HAP-1 (cell line): ENCODE measurements at regions not wholly inside any gene's neighbourhood (a gene's known extent, or its start where the extent isn't known, plus 50 kb on each side); places are given as distances from the start of the nearest gene placed in this dataset.
A peak's percentile ranks its signal among the peaks of the same experiment; 100 is the strongest.
"Not testable (repeated sequence)": the region's sequence is repeated elsewhere in the genome, so short reads cannot be mapped to it uniquely, and the experiment has no call there.

Experiments
- DNase-seq, 2 experiments: peaks; one replicate each; pipeline ENCODE4 v3.0.0-alpha.2; 2016 to 2020; ENCODE audit warnings: low spot score in 2 of 2
- H3K27me3 ChIP-seq: fragments of 250-450 bp; sonication (Bioruptor Pico); 2 replicates; pipeline ENCODE4 v1.5.1; 2020; ENCODE audit warnings: low read depth, mild to moderate bottlenecking, moderate library complexity
- H3K36me3 ChIP-seq: fragments of 250-450 bp; sonication (Bioruptor Pico); replicated peaks from 2 replicates; pipeline ENCODE4 v1.5.1; 2020; ENCODE audit warnings: mild to moderate bottlenecking
- H3K4me1 ChIP-seq: fragments of 250-450 bp; sonication (Bioruptor Pico); 2 replicates; pipeline ENCODE4 v1.5.1; 2020; ENCODE audit warnings: mild to moderate bottlenecking
- H3K4me3 ChIP-seq: fragments of 250-450 bp; sonication (Bioruptor Pico); 2 replicates; pipeline ENCODE4 v1.5.1; 2020; ENCODE audit warnings: mild to moderate bottlenecking, moderate library complexity
- H3K9me3 ChIP-seq: fragments of 250-450 bp; sonication (Bioruptor Pico); 2 replicates; pipeline ENCODE4 v1.5.1; 2020; ENCODE audit warnings: mild to moderate bottlenecking, moderate library complexity
- in situ Hi-C: fragments of 300-500 bp; cut with MboI; formaldehyde crosslinking; loops from 3 replicates; pipeline ENCODE4 v1.14.3; 2020; ENCODE audit warnings: low sequenced_read_pairs, inconsistent platforms, mixed read lengths

DNA sequence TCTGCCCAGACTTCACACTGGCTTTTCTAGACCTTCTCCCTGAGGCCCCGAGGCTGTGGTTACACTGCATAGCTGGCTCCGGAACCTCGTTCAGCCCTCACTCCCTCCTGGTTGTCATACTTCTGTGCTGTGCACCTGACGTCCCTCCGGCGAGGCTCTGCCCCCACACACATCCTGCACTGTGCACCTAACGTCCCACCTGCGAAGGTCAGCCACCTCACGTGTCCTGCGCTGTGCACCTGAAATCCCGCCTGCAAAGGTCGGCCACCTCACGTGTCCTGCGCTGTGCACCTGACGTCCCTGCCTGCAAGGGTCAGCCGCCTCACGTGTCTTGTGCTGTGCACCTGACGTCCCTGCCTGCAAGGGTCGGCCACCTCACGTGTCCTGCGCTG is 111.0 kb upstream of the FRMD1 start:
- H3K9me3 ChIP-seq, result no peaks in the 10 kb centered on the region
- no peak for DNase-seq
- H3K36me3 ChIP-seq, result no peaks in the 10 kb centered on the region
- no peaks in the 10 kb centered on the region; the same call in 1 of the 2 replicates for H3K27me3 ChIP-seq
- no peak overlapping the region for H3K4me3 ChIP-seq
- in situ Hi-C loops, result no loop called here
- no peaks in the 10 kb centered on the region for H3K4me1 ChIP-seq

DNA sequence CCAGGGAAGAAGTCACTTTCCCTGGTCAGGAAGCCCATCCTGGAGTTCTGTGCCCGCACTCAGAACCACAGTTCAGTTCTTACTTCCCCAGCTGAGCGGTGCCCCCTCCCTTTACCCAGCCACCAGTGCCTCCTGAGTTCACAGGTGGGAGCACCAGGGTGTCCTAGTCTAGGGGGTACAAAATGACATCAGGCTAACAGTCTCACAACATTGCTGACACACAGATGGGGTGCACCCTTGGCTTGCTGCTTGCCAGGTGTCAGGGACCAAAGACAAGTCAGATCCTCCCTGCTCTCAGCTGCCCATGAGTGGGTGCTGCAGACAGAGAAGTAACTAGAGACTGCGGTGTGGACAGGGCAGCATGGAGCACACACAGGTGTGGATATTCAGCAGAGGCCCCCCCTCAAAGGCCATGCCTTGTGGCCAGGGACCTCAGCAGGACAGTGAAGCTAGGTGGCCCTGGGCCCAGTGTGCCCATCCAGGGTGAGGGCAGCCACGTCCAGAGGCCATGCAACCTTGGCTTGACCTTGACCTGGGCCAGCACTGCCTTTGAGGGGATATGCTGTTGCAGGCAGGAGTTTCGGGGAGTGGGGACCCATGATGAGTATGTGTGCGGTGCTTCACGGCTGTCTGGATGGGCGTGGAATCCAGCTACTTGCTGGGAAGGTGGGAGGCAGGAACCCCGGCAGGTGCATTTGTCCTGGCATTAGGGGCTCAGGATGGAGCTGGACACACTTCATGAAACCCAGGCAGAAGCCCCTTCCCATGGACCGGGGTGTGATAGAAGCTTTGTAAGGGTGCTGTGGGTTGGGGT is 110.4 kb upstream of the FRMD1 start:
- in situ Hi-C loops, result no loop called here
- Histone ChIP-seq H3K27me3 (no peaks in the 10 kb centered on the region), H3K4me1 (no peaks in the 10 kb centered on the region), H3K36me3 (no peaks in the 10 kb centered on the region), H3K4me3 (no peak overlapping the region), H3K9me3 (no peaks in the 10 kb centered on the region)
- peak in 1 of 2 experiments; percentile 2 for DNase-seq

DNA sequence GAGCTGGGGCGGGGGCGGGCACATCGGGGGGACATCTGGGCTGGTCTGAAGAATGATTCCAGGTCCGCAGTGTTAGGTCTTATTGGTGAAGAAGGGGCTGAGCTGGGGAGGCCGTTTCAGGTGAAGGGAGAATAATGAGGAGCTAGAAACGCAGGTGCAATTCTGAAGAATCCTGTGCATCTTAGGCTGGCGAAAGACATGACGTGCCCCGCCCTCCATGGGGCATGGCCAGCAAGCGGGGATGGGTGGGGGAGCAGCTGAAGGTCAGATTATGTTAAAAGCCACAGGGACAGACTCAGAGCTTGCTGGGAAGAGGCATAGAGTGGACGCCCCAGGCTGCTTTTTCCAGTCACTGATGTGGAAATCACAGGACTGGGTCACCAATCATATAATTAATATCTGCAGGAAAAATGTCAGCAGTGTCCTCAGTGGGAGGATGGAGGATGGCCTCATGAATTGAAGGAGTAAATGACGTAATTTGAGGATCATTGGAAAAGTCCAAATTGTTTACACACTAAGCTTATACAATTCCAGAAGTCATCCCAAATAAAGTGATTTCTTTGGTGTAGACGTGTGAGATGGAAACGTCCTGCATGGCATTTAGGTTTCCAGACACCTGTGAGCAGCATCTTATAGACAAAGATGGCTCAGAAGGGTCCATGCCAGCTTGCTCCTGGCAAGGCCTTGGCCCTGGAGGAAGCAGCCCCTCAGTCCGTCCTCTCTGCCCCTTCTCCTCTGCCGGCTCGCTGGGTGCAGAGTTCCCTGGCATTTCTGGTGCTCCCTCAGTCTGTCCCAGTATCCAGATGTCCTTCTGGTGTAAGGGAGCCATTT is 109.6 kb upstream of the FRMD1 start:
- H3K36me3 ChIP-seq, result no peaks in the 10 kb centered on the region
- in situ Hi-C loops, result no loop called here
- H3K27me3 ChIP-seq, result no peaks in the 10 kb centered on the region
- peak in 1 of 2 experiments; percentile 6 for DNase-seq
- H3K9me3 ChIP-seq, result no peaks in the 10 kb centered on the region
- no peak overlapping the region for H3K4me3 ChIP-seq
- no peaks in the 10 kb centered on the region for H3K4me1 ChIP-seq

DNA sequence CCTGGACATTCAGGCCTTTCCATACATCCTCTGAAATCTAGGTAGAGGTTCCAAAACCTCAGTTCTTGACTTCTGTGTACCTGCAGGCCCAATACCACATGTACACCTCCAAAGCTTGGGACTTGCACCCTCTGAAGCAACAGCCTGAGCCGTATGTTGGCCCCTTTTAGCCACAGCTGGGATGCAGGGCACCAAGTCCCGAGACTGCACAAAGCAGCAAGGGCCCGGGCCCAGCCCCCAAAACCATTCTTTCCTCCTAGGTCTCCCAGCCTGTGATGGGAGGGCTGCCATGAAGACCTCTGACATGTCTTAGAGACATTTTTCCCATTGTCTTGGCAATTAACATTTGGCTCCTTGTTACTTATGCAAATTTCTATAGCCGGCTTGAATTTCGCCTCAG is 107.4 kb upstream of the FRMD1 start:
- DNase-seq, result no peak
- in situ Hi-C loops, result no loop called here
- H3K9me3 ChIP-seq, result no peaks in the 10 kb centered on the region
- H3K4me1 ChIP-seq, result no peaks in the 10 kb centered on the region
- no peak overlapping the region for H3K4me3 ChIP-seq
- no peaks in the 10 kb centered on the region for H3K36me3 ChIP-seq
- H3K27me3 ChIP-seq, result no peaks in the 10 kb centered on the region

DNA sequence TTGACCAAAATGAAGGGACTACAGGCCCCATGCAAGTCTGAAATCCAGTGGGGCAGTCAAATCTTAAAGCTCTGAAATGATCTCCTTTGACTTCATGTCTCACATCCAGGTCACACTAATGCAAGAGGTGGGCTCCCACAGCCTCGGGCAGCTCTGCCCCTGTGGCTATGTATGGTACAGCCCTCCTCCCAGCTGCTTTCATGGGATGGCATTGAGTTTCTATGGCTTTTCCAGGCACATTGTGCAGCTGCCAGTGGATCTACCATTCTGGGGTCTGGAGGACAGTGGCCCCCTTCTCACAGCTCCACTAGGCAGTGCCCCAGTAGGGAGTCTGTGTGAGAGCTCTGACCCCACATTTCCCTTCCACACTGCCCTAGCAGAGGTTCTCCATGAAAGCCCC is 107.0 kb upstream of the FRMD1 start:
- H3K4me3 ChIP-seq, H3K27me3 ChIP-seq, H3K4me1 ChIP-seq, DNase-seq, H3K36me3 ChIP-seq, H3K9me3 ChIP-seq, in situ Hi-C loops: not testable (repeated sequence)

DNA sequence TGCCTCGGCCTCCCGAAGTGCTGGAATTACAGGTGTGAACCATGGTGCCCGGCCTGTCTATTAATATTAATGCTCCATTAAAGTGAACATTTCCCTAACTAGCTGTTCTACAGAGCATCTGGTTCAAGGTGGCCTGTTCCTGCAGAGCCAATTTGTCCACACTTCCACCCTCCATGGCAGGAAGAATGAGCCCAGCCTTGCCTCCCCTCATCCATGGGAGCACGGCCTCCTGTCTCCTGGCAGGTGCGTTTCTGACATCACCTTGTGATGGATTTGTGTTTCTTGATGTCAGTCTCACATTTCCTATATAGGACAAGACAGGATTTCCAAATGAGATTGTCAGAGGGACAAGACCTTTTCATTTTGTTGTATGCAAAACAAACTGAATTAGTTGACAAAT is 105.7 kb upstream of the FRMD1 start:
- no peak for DNase-seq
- Histone ChIP-seq H3K27me3 (no peaks in the 10 kb centered on the region), H3K4me3 (no peak overlapping the region), H3K4me1 (no peaks in the 10 kb centered on the region), H3K36me3 (no peaks in the 10 kb centered on the region), H3K9me3 (no peaks in the 10 kb centered on the region)
- in situ Hi-C loops, result no loop called here

DNA sequence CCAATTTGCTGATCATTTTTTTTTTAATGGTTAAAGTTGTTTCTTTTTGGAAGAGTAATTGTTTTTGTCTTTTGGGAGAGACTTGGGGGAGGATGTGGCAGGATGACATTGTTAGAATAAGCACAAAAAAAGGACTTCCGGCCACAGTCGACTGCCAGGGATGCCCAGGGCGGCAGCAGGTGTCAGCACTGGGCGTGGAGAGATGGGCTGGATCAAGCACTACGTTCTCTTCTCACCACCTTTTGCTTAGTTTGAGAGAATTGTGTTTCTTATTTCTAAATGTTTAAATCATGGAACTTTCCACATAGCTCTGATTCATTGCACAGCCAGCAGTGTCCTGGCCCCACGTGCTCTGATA is 104.6 kb upstream of the FRMD1 start:
- no peaks in the 10 kb centered on the region for H3K9me3 ChIP-seq
- no peak for DNase-seq
- H3K27me3 ChIP-seq, result no peaks in the 10 kb centered on the region
- in situ Hi-C loops, result no loop called here
- no peak overlapping the region for H3K4me3 ChIP-seq
- H3K4me1 ChIP-seq, result no peaks in the 10 kb centered on the region
- no peaks in the 10 kb centered on the region for H3K36me3 ChIP-seq

DNA sequence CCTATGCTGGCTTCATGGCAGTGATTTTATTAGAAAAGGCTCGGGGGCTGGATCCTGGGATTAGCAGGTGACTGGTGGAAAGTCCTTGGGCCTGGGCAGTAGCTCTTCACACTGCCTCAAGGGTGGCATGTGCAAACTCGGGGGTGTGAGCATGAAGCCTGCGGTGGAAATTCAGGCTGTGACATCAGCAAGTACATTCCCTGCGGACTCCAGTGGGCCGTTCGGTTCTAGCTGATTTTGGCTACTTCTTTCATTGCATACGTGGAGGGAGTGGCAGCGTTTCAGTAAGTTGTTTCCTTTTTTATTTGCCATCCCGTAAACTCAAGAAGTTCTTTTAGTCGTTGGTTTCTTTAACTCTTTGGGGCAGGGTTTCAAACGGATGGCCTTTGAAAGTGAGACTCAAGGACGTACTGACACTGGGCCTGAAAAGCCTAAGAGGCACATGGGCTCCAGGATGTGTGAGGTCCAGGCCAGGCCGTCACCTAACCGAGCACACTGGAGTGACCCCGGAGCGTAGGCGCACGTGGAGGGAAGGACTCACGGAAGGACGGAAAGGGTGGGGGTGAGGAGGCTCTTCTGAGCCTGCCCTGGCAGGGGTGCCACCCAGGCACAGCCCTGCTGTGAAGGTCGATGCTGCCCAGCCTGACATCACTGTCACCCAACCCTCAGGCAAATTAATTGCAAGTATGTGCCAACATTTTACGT is 104.0 kb upstream of the FRMD1 start:
- no peaks in the 10 kb centered on the region for H3K9me3 ChIP-seq

DNA sequence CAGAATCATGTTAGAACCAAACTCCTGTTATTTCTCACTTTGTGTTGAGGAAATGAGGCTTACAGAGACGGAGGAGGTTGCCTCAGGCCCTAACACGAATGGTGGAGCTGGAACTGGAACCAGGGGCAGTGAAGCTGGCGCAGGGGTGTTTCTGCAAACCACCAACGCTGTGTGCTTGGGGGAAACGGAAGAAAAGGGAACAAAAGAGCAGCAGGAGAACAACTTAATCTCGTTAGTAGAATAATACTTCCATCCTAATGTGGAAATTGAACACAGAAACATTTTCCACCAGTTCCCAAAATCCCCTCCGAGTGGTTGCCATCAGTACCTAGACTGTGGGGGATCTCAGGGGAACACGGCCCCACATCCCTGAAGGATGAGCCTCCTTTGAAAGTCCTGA is 103.4 kb upstream of the FRMD1 start:
- Histone ChIP-seq H3K4me1 (no peaks in the 10 kb centered on the region), H3K36me3 (no peaks in the 10 kb centered on the region), H3K4me3 (no peak overlapping the region), H3K27me3 (no peaks in the 10 kb centered on the region), H3K9me3 (no peaks in the 10 kb centered on the region)
- peak in 1 of 2 experiments; percentile 4 for DNase-seq
- in situ Hi-C loops, result no loop called here

More for the DNA sequence above, 104.0 kb upstream of the FRMD1 start:
- in situ Hi-C loops, result no loop called here
- H3K4me1 ChIP-seq, result no peaks in the 10 kb centered on the region
- no peak for DNase-seq
- no peak overlapping the region for H3K4me3 ChIP-seq
- no peaks in the 10 kb centered on the region for H3K27me3 ChIP-seq
- no peaks in the 10 kb centered on the region for H3K36me3 ChIP-seq

DNA sequence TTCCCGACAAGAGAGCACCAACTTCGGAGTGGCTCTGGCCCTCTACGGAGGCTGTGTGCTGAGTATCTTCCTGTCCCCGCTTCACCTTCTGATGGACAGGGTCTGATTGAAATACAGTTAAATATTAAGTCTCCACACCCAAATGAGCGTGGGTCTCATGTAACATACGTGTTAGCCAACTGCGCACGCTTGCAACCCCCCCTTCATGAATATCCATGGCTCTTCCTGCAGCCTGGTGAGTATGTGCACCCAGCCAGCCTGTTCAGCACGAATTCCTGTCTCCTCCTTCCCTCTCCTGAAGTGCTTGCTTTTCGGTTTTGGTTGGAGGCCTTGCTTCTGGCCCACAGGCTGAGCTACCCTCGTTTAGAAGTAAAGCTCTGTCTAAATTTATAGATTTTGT is 102.9 kb upstream of the FRMD1 start:
- peak in 1 of 2 experiments; percentile 3 for DNase-seq
- Histone ChIP-seq H3K4me3 (no peak overlapping the region), H3K4me1 (no peaks in the 10 kb centered on the region), H3K9me3 (no peaks in the 10 kb centered on the region), H3K27me3 (no peaks in the 10 kb centered on the region), H3K36me3 (no peaks in the 10 kb centered on the region)
- in situ Hi-C loops, result no loop called here

DNA sequence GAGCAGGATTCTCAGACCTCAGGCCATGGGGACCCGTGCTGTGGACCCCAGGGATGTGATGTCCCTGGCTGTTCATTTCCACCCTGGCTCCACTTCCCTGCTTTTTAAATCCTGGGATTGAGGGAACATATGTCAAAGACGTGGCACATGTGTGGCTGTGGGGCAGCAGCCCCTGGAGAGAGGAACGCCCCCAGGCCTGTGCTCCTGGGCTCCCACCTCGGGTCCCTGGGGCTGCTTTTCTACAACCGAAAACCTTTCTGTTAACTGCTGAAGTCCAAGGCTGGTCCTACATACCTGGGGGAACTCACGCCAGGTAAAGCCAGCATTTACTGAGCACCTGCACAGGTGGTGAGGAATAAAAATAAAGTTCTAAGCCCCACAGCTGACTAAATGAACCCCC is 102.3 kb upstream of the FRMD1 start:
- H3K27me3 ChIP-seq, result no peaks in the 10 kb centered on the region
- in situ Hi-C loops, result no loop called here
- H3K4me3 ChIP-seq, result no peak overlapping the region

DNA sequence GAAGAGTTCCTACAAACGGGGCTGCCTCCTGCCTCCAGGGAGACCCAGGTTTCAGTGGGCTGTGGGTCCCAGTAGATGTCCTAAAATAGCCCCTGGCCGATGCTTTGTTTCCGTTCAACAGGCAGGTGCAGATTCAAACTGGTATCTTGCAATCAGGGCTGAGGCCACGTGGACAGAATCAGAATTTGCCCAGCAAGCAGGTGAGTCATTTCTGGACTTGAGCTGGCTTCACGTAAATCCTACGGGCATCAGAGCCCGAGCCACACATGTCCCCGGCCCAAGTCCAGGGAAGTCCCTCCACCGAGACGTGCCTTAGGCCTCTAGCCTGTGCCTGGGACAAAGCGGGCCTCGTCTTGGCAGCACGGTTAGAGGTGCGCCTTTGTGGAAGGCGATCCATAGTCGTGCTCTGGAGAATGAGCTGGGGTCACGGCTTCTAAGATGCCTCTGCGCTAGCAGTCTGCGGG is 101.6 kb upstream of the FRMD1 start:
- no peaks in the 10 kb centered on the region for H3K4me1 ChIP-seq
- no peaks in the 10 kb centered on the region for H3K9me3 ChIP-seq
- H3K36me3 ChIP-seq, result no peaks in the 10 kb centered on the region
- in situ Hi-C loops, result no loop called here
- H3K4me3 ChIP-seq, result no peak overlapping the region
- DNase-seq, result peak in 1 of 2 experiments; percentile 4
- H3K27me3 ChIP-seq, result no peaks in the 10 kb centered on the region

More for the DNA sequence above, 102.3 kb upstream of the FRMD1 start:
- no peaks in the 10 kb centered on the region for H3K4me1 ChIP-seq
- no peak for DNase-seq
- no peaks in the 10 kb centered on the region for H3K36me3 ChIP-seq
- H3K9me3 ChIP-seq, result no peaks in the 10 kb centered on the region

DNA sequence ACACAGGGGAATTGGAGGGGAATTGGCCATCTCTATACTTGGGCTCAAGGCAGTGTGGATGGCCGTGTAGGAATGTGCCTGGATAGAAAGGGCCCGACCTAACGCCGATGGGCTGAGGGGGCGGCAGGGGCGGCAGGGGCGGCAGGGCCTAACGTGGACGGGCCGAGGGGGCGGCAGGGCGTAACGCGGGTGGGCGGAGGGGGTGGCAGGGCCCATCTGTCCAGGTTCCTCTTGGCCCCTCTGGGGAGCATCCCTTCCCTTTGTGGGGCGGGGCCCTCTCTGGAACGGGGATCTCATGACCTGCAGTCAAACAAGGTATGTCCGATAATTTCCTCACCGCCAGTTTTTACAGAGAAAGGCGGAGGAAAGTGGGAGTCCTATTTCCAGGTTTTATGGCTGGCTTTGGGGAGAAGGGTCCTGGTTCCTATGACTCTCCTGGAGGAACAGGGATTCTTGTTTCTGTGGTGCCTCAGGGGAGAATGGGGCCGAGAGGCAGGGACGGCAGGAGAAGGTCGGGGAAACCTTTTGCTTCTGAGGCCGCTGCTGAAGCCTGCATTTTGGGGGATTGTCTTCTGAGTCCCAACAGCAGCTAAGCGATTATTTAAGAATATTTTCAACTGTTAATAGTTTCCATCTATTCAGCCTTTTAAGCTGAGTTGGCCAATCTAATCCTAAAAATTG is 100.8 kb upstream of the FRMD1 start:
- no peaks in the 10 kb centered on the region for H3K4me1 ChIP-seq
- in situ Hi-C loops, result no loop called here
- no peaks in the 10 kb centered on the region for H3K27me3 ChIP-seq
- no peak overlapping the region for H3K4me3 ChIP-seq
- peak in 1 of 2 experiments; percentile 3 for DNase-seq
- H3K9me3 ChIP-seq, result no peaks in the 10 kb centered on the region
- no peaks in the 10 kb centered on the region for H3K36me3 ChIP-seq
